ENCODE measurements at regions not wholly inside any gene's neighbourhood (a gene's known extent, or its start where the extent isn't known, plus 50 kb on each side); places are given as distances from the start of the nearest gene placed in this dataset.

GRCh38 chr12:92421042-92421441 lies 275.4 kb upstream of the BTG1 start:
- TF ChIP-seq YY1 (IDR thresholded peaks at IDR 0.05; ENCODE audit: insufficient read depth, insufficient read length): no peak
- TF ChIP-seq ZNF274 (IDR thresholded peaks at IDR 0.05; ENCODE audit: low read depth, low read length): no peak
- no peak for TF ChIP-seq SUZ12 (IDR thresholded peaks at IDR 0.05; ENCODE audit: extremely low read depth, insufficient read depth, insufficient read length)
